SK-N-SH treated with all-trans-retinoic acid at 6 μM for 48 hours (cell line): ENCODE measurements at regions not wholly inside any gene's neighbourhood (a gene's known extent, or its start where the extent isn't known, plus 50 kb on each side); places are given as distances from the start of the nearest gene placed in this dataset.

Experiments used
- ARNTL ChIP-seq: fragments of 450-650 bp; formaldehyde crosslinking; IDR thresholded peaks from 2 replicates; pipeline ENCODE4 v1.5.0; 2020; ENCODE audit warnings: low read depth, mild to moderate bottlenecking, moderate library complexity, borderline replicate concordance
- CSDC2 ChIP-seq: fragments of 250-450 bp; sonication (Bioruptor Pico); IDR thresholded peaks from 2 replicates; pipeline ENCODE4 v1.5.0; 2020; ENCODE audit warnings: mild to moderate bottlenecking, moderate library complexity
- ESRRG ChIP-seq: fragments of 250-450 bp; sonication (Bioruptor Pico); IDR thresholded peaks from 2 replicates; pipeline ENCODE4 v1.6.1; 2021; ENCODE audit warnings: mild to moderate bottlenecking
- GLIS3 ChIP-seq: fragments of 250-450 bp; sonication (Bioruptor Pico); IDR thresholded peaks from 2 replicates; pipeline ENCODE4 v1.5.0; 2020; ENCODE audit warnings: mild to moderate bottlenecking, moderate library complexity
- PPARA ChIP-seq: fragments of 250-450 bp; sonication (Bioruptor Pico); IDR thresholded peaks from 2 replicates; pipeline ENCODE4 v1.5.0; 2020; ENCODE audit warnings: mild to moderate bottlenecking, borderline replicate concordance
- RARB ChIP-seq: fragments of 250-450 bp; sonication (Bioruptor Pico); IDR thresholded peaks from 2 replicates; pipeline ENCODE4 v1.8.0; 2021; ENCODE audit warnings: mild to moderate bottlenecking, moderate library complexity
- ZC3H10 ChIP-seq: fragments of 250-450 bp; sonication (Bioruptor Pico); IDR thresholded peaks from 2 replicates; pipeline ENCODE4 v1.5.1; 2021; ENCODE audit warnings: mild to moderate bottlenecking, moderate library complexity
- ZFP3 ChIP-seq: fragments of 250-450 bp; sonication (Bioruptor Pico); IDR thresholded peaks from 2 replicates; pipeline ENCODE4 v1.5.0; 2020; ENCODE audit warnings: mild to moderate bottlenecking, moderate library complexity
- ZFP30 ChIP-seq: fragments of 450-650 bp; formaldehyde crosslinking; IDR thresholded peaks from 2 replicates; pipeline ENCODE4 v1.5.0; 2022; ENCODE audit warnings: mild to moderate bottlenecking, moderate library complexity
- TF ChIP-seq, protein P1 (sequence below): fragments of 250-450 bp; sonication (Bioruptor Pico); IDR thresholded peaks from 2 replicates; pipeline ENCODE4 v1.5.0; 2020; ENCODE audit warnings: mild to moderate bottlenecking, moderate library complexity
- TF ChIP-seq, protein P2 (sequence below): fragments of 250-450 bp; sonication (Bioruptor Pico); IDR thresholded peaks from 2 replicates; pipeline ENCODE4 v1.8.0; 2020; ENCODE audit warnings: mild to moderate bottlenecking, moderate library complexity, borderline replicate concordance
- TF ChIP-seq, protein P3 (sequence below): fragments of 250-450 bp; sonication (Bioruptor Pico); IDR thresholded peaks from 2 replicates; pipeline ENCODE4 v1.5.1; 2021; ENCODE audit warnings: mild to moderate bottlenecking, moderate library complexity

DNA sequence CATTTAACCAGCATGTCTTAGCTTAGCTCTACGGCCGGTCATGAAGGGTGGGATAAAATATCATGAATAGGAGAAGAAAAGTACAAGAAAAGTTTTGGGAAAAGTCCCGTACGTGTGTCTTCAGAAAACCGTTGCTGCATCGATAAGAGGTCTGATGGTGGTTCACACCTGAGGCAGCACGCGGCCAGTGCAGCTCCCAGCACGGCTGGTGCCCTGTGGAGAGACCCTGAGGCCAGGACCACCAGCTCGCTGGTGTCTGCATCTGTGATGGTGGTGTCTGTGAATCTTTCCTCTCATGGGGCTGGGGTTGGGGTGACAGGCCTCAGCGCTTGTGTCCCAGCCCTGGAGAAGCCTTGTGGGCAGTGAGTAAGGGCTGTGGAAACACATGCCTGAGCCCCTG lies 148.9 kb upstream of the IRX4 start:
- TF ChIP-seq PPARA (CRISPR knock-in tag) (no peak), ESRRG (CRISPR knock-in tag) (no peak), ZC3H10 (CRISPR knock-in tag) (no peak), ZFP30 (CRISPR knock-in tag) (no peak), ZFP3 (no peak), GLIS3 (CRISPR knock-in tag) (no peak), RARB (CRISPR knock-in tag) (no peak), CSDC2 (no peak), ARNTL (CRISPR knock-in tag) (no peak)
- TF ChIP-seq, protein P1, sequence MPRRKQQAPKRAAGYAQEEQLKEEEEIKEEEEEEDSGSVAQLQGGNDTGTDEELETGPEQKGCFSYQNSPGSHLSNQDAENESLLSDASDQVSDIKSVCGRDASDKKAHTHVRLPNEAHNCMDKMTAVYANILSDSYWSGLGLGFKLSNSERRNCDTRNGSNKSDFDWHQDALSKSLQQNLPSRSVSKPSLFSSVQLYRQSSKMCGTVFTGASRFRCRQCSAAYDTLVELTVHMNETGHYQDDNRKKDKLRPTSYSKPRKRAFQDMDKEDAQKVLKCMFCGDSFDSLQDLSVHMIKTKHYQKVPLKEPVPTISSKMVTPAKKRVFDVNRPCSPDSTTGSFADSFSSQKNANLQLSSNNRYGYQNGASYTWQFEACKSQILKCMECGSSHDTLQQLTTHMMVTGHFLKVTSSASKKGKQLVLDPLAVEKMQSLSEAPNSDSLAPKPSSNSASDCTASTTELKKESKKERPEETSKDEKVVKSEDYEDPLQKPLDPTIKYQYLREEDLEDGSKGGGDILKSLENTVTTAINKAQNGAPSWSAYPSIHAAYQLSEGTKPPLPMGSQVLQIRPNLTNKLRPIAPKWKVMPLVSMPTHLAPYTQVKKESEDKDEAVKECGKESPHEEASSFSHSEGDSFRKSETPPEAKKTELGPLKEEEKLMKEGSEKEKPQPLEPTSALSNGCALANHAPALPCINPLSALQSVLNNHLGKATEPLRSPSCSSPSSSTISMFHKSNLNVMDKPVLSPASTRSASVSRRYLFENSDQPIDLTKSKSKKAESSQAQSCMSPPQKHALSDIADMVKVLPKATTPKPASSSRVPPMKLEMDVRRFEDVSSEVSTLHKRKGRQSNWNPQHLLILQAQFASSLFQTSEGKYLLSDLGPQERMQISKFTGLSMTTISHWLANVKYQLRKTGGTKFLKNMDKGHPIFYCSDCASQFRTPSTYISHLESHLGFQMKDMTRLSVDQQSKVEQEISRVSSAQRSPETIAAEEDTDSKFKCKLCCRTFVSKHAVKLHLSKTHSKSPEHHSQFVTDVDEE (CRISPR knock-in tag), result no peak
- TF ChIP-seq, protein P2, sequence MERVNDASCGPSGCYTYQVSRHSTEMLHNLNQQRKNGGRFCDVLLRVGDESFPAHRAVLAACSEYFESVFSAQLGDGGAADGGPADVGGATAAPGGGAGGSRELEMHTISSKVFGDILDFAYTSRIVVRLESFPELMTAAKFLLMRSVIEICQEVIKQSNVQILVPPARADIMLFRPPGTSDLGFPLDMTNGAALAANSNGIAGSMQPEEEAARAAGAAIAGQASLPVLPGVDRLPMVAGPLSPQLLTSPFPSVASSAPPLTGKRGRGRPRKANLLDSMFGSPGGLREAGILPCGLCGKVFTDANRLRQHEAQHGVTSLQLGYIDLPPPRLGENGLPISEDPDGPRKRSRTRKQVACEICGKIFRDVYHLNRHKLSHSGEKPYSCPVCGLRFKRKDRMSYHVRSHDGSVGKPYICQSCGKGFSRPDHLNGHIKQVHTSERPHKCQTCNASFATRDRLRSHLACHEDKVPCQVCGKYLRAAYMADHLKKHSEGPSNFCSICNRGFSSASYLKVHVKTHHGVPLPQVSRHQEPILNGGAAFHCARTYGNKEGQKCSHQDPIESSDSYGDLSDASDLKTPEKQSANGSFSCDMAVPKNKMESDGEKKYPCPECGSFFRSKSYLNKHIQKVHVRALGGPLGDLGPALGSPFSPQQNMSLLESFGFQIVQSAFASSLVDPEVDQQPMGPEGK, result no peak
- TF ChIP-seq, protein P3, sequence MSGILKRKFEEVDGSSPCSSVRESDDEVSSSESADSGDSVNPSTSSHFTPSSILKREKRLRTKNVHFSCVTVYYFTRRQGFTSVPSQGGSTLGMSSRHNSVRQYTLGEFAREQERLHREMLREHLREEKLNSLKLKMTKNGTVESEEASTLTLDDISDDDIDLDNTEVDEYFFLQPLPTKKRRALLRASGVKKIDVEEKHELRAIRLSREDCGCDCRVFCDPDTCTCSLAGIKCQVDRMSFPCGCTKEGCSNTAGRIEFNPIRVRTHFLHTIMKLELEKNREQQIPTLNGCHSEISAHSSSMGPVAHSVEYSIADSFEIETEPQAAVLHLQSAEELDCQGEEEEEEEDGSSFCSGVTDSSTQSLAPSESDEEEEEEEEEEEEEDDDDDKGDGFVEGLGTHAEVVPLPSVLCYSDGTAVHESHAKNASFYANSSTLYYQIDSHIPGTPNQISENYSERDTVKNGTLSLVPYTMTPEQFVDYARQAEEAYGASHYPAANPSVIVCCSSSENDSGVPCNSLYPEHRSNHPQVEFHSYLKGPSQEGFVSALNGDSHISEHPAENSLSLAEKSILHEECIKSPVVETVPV, result no peak
